MG63 (cell line): ENCODE measurements at regions not wholly inside any gene's neighbourhood (a gene's known extent, or its start where the extent isn't known, plus 50 kb on each side); places are given as distances from the start of the nearest gene placed in this dataset.

Experiments
- DNase-seq: peaks from one replicate; pipeline ENCODE4 v3.0.0-alpha.2; 2020
- H3K27me3 ChIP-seq: fragments of 250-450 bp; sonication (Bioruptor Pico); 2 replicates; pipeline ENCODE4 v1.5.1; 2020; ENCODE audit warnings: mild to moderate bottlenecking, moderate library complexity
- H3K36me3 ChIP-seq: fragments of 250-450 bp; sonication (Bioruptor Pico); 2 replicates; pipeline ENCODE4 v1.5.1; 2020; ENCODE audit warnings: mild to moderate bottlenecking, moderate library complexity
- H3K4me3 ChIP-seq: fragments of 250-450 bp; sonication (Bioruptor Pico); 2 replicates; pipeline ENCODE4 v1.5.1; 2020; ENCODE audit warnings: mild to moderate bottlenecking, moderate library complexity
- H3K9me3 ChIP-seq: fragments of 250-450 bp; sonication (Bioruptor Pico); 2 replicates; pipeline ENCODE4 v1.5.1; 2020; ENCODE audit warnings: mild to moderate bottlenecking, moderate library complexity

DNA sequence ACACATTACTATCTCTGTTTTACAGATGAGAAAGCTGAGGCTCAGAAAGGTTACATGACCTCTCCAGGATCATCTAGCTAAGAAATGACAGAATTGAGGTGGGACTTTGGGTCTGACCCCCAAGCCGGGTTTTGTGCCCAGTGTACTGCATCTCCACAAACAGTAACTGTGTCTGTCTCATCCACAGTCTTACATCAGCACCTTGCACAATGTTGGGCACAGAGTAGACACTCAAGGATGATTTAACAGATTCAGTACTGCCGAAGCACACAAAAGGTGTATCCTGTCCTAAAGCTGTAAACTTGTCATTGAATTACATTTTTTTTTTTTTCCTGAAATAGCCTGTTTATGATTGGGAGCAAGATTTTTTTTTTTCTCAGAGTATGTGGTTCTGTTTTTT is 84.8 kb downstream of the ADCYAP1 start:
- Histone ChIP-seq H3K36me3 (peaks cover 4% of the 10 kb centered on the region; the same call in 1 of the 2 replicates), H3K4me3 (no peak overlapping the region), H3K27me3 (no peaks in the 10 kb centered on the region), H3K9me3 (peaks cover 22% of the 10 kb centered on the region)
- no peak for DNase-seq

DNA sequence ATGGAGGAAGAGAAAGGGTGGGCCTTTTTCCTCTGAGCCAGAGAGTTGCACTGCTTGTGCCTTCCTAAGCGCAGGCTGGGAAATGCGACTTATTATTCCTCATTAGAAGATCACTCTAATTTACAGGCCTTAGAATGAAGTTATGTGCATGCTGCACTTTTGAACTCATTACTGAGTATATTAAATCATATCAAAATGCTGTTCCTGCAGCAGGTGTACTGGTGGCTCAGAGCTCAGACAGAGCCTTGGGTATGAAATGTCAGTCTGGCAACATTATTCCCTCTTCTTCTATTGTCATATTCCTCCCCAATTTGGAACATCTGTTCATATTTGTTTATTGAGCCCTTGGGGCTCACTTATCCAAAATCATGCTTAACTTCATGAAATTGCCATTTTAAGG is 85.5 kb downstream of the ADCYAP1 start:
- Histone ChIP-seq H3K4me3 (no peak overlapping the region), H3K27me3 (no peaks in the 10 kb centered on the region), H3K36me3 (peaks cover 4% of the 10 kb centered on the region; the same call in 1 of the 2 replicates), H3K9me3 (peaks cover 21% of the 10 kb centered on the region)
- DNase-seq: no peak

DNA sequence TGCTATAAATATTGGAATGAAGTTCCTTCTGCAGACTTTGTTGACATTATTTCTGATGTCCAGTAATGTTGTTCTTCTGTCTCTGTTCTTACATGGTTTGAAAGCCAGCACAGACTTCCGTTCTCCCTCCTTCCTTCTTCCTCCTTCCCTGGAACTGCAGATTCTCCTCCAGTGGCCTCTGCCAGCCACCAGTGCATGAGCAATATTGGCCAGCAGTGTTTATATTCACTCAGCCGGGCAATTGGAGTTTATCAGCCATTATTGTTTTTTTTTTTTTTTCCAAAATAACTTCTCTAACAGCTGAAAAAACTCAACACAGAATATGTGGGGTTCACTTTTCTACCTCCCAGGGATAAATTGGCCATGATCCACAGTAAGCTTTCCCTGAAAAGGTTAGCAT is 86.8 kb downstream of the ADCYAP1 start:
- no peaks in the 10 kb centered on the region for H3K27me3 ChIP-seq
- DNase-seq: peak; percentile 58
- peaks cover 21% of the 10 kb centered on the region for H3K9me3 ChIP-seq
- H3K4me3 ChIP-seq: no peak overlapping the region
- H3K36me3 ChIP-seq: peaks cover 7% of the 10 kb centered on the region

DNA sequence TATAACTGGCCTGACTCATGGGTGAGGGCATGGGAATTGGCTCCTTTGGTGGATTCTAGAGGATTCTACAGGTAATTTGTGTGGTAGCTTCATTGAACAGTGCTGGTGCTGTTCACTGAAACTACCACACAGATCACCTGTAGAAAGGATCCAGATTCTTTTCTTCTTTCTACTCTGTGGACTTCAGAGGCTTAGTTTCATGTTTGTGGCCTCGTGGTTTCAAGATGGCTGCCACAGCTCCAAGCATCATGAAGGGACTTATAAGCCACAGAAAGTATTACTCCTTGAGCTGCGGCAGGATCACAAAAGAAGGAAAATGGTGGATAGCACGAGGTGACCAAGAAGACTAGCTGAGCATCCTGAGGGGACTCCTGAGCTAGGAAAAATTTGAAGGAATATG is 88.9 kb downstream of the ADCYAP1 start:
- Histone ChIP-seq H3K9me3 (peaks cover 18% of the 10 kb centered on the region), H3K4me3 (no peak overlapping the region), H3K36me3 (peaks cover 12% of the 10 kb centered on the region), H3K27me3 (no peaks in the 10 kb centered on the region)
- DNase-seq: no peak

DNA sequence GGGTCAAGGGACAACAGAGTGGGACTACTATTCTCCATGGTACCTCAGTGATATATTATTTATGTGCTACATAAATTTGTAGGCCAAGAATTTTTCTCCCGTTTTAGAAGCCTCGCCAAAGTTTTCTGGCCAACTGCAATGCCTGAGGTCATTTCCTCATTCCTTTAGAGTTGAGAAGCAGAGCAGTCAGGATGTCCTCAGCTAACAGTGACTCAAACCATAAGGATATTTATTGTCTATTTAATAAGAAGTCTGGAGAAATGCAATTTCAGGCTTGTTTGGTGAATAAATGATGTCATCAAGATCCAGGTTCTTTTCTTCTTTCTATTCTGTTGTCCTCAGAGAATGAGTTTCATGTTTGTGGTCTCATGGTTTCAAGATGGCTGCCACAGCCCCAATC is 91.0 kb downstream of the ADCYAP1 start:
- Histone ChIP-seq H3K27me3 (no peaks in the 10 kb centered on the region), H3K4me3 (no peak overlapping the region), H3K36me3 (peaks cover 12% of the 10 kb centered on the region), H3K9me3 (peaks cover 18% of the 10 kb centered on the region)
- DNase-seq: peak; percentile 78

DNA sequence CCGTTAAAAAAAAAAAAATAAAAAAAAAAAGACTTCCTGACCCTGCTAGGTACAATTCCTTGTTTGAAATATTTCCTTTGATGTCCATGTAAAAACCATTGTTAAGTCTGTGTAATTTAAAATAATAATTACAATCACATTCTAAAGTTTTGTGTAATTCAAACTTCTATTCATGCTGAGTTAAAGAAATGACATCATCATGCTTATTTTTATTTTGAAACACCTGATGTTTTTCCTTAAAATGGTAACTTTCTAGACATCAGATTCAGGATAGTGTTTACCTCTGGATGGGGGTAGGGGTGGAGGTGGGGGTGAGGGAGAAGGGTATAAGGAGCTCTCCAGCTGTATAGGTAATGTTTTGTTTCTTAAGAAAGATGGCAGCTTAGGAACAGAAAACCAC is 92.8 kb downstream of the ADCYAP1 start:
- no peak overlapping the region for H3K4me3 ChIP-seq
- peaks cover 12% of the 10 kb centered on the region for H3K36me3 ChIP-seq
- H3K9me3 ChIP-seq: peaks cover 17% of the 10 kb centered on the region
- no peaks in the 10 kb centered on the region for H3K27me3 ChIP-seq
- no peak for DNase-seq

DNA sequence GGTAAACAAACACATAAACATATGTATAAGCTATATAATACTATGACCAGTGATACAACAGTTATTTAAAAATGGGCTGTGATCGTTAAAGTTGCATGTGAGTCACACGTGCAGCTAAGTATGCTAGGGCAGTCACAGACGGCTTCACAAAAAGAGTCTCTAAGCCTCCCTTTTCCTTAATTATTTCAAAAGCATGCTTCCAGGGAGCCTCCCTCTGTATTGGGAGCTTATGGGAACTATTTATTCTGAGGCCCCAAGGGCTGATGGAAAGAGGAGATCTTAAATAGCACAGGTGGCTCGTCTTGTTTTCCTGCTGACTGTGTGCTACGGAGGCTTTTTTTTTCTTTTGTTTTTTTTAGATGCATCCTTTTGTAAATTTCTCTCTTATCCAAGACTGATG is 94.3 kb downstream of the ADCYAP1 start:
- no peak for DNase-seq
- Histone ChIP-seq H3K9me3 (peaks cover 8% of the 10 kb centered on the region), H3K36me3 (peaks cover 8% of the 10 kb centered on the region), H3K4me3 (no peak overlapping the region), H3K27me3 (no peaks in the 10 kb centered on the region)

DNA sequence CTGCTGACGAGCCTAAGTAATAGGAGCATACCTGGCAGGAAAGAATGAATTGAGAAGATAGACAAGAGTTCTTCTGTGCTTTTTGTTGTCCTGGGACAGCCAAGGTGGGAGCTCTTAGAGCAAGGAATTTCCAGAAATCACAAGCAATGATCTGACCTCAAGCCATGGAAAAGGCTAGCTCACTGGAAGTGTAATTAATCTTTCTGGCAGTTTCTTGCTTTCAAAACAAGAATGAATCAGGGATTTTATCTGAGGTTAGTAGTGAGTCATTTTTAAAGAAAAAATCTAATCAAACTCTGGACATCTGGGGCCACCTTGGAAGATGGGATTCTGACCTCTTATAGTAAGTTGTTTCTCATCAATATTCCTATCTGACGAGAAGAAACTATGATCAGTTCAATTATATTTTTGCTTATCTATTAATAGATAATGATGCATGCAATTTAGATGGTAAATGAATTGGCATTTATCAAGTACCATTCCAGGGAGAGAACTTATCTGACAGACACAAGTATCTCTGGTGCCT is 98.0 kb downstream of the ADCYAP1 start:
- Histone ChIP-seq H3K27me3 (no peaks in the 10 kb centered on the region), H3K9me3 (peaks cover 4% of the 10 kb centered on the region; the same call in 1 of the 2 replicates), H3K4me3 (no peak overlapping the region), H3K36me3 (no peaks in the 10 kb centered on the region)
- DNase-seq: no peak

DNA sequence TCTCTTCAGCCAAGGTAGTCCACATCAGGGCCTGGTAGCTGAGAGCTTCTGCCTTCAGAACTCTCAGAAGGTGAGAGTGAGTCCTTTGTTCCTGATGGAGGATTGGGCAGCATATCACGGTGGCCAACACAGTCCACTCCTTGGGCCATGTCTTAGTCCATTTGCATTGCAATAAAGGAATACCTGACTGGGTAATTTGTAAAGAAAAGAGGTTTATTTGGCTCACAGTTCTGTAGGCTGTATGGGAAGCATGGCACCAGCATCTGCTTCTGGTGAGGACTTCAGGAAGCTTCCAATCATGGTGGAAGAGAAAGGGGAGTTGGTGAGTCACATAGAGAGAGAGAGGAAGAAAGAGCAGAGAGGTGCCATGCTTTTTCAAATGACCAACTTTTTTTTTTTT is 98.8 kb downstream of the ADCYAP1 start:
- no peaks in the 10 kb centered on the region for H3K27me3 ChIP-seq
- H3K36me3 ChIP-seq: no peaks in the 10 kb centered on the region
- DNase-seq: no peak
- peaks cover 4% of the 10 kb centered on the region; the same call in 1 of the 2 replicates for H3K9me3 ChIP-seq
- no peak overlapping the region for H3K4me3 ChIP-seq

DNA sequence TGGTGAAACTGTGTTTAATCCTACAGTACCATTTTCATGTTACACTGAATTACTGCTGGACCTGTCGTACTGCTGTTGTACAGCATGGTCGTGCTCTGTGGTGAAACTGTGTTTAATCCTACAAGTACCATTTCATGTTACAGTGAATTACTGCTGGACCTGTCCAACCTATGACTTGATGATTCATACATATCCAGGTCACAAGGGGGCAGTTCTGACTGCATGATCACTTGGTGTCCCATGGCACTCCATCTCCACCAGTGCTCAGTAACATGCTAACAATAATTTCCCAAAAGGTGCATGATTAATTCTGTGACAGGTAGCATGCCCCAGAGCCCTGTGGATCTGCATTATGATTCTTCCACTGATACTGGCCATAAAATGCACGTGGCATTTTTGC is 101.6 kb downstream of the ADCYAP1 start:
- peaks cover 4% of the 10 kb centered on the region; the same call in 1 of the 2 replicates for H3K9me3 ChIP-seq
- no peaks in the 10 kb centered on the region for H3K27me3 ChIP-seq
- DNase-seq: no peak
- no peak overlapping the region for H3K4me3 ChIP-seq
- no peaks in the 10 kb centered on the region for H3K36me3 ChIP-seq

DNA sequence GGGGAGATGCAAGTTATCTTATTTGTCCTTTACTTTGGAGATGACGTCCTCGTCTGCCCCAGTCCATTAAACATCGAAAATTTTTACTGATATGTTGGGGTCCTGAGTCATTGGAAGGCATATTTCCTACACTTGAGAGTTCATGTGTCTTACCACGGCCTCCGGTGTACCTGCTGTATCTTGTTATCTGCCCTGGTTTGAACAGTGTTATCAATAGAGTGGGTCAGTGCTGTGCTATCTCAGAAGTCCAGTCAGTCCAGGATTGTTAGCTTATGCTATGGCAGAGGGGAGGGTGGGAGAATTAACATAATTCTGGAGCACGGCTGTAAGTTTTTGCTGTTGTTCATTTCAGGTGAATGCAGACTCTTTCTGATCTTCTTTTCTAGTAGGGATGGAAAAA is 102.3 kb downstream of the ADCYAP1 start:
- Histone ChIP-seq H3K36me3 (no peaks in the 10 kb centered on the region), H3K27me3 (no peaks in the 10 kb centered on the region), H3K9me3 (peaks cover 4% of the 10 kb centered on the region; the same call in 1 of the 2 replicates), H3K4me3 (no peak overlapping the region)
- DNase-seq: no peak

DNA sequence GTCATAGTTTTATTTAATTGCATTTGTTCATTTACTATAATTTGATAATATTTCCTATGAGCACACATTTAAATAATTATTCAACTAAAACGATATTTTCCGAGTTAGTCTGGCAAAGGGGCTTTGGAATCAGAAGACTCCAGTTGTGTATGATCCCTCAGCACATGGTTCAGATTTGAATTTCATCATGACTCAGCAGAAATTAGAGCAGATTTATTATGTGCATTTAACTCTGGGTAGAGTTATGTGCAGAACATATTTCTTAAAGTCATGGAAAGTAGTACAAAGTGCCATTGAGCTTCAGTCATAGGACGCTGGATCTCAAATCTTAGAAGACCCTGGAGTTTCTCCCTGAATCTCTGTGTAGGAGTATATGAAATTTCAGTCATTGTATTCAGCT is 106.7 kb downstream of the ADCYAP1 start:
- Histone ChIP-seq H3K36me3 (no peaks in the 10 kb centered on the region), H3K4me3 (no peak overlapping the region), H3K27me3 (no peaks in the 10 kb centered on the region), H3K9me3 (no peaks in the 10 kb centered on the region)
- no peak for DNase-seq

DNA sequence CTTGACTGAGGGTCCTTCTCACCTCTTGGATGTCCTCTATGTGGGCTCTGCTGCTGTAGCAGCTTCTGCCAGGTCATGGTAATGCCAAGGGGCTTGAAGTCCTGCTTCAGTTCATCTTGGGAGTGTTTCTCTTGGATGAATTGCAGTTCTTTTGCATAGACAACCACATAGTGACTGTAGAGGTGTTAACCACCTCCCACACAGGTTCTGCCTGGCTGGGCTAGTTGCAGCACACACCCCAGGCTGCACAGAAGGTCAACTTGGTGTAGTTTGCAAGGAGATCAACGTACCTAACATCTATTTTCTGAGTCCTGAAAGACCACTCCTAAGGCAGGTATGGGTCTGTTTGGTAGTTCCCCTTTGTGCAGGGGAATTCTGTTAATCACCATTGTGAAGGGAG is 108.1 kb downstream of the ADCYAP1 start:
- no peak for DNase-seq
- H3K4me3 ChIP-seq: no peak overlapping the region
- no peaks in the 10 kb centered on the region for H3K9me3 ChIP-seq
- no peaks in the 10 kb centered on the region for H3K36me3 ChIP-seq
- H3K27me3 ChIP-seq: no peaks in the 10 kb centered on the region

DNA sequence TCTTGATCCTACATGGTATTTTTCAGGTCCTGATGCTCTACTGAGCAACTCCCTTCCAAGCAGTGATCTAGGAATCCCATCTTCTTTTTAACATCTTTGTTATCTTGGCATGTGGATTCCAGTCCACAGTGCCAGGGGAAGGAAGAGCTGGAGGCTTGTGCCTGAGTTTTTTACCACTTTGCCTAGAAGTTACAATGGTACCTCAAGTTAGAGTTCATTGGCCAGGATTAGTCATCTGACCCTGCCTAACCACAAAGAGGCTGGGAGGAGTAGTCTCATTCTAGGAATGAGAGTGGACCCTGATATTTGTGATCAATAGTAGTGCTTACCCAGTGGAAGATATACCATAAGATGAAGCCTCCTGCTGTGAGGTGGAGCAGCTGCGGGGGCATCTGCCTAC is 109.3 kb downstream of the ADCYAP1 start:
- H3K27me3 ChIP-seq: no peaks in the 10 kb centered on the region
- no peaks in the 10 kb centered on the region for H3K9me3 ChIP-seq
- no peak for DNase-seq
- no peak overlapping the region for H3K4me3 ChIP-seq
- no peaks in the 10 kb centered on the region for H3K36me3 ChIP-seq

DNA sequence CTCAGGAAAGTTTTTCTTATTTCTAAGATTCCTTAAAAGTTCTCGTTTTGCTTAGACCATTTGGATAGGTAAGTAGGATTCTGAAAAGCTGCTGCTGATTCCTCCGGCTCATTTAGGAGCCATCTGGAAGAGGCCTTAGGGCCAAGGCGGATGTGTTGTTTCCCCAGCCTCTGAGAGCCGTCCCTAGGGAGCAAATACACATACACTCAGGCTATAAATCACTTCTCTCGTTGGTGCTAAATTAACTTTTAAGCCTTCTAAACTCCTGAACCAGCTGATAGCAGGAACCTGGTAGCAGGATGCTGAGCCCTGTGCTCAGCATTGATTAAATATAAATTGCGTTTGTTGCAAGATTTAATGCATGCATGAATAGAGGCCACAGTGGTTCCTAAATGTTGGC is 109.8 kb downstream of the ADCYAP1 start:
- no peak for DNase-seq
- no peak overlapping the region for H3K4me3 ChIP-seq
- no peaks in the 10 kb centered on the region for H3K9me3 ChIP-seq
- H3K36me3 ChIP-seq: no peaks in the 10 kb centered on the region
- H3K27me3 ChIP-seq: no peaks in the 10 kb centered on the region

DNA sequence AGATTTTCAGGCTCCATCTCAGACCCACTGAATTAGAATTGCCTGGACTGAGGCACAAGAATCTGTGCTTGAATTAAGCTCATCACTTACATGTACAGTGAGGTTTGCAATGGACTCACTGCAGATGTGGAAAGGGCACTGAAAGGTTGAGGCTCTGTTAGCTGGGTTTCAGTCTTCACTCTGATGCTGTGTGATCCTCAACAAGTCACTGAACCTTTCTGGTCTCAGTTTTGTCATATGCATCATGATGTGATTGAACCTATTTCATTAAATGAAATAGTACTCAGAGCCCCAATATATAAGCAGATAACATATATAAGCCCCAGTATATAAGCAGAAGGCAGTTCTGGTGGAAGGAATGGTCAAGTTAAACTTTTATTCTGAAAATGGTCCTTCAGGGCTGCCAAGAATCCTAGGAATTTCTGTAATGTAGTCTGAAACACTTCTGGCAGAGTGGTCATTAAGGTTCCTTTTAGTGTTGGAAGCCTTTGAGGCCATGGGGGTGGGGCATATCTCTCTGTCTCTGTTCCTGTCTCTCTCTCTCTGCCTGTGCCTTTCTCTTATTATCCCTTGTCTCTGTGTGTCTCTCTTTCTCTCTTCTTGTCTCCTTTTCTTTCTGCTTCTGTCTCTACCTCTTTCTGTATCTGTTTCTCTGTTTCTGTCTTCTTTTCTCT is 110.4 kb downstream of the ADCYAP1 start:
- Histone ChIP-seq H3K36me3 (no peaks in the 10 kb centered on the region), H3K4me3 (no peak overlapping the region), H3K9me3 (no peaks in the 10 kb centered on the region), H3K27me3 (no peaks in the 10 kb centered on the region)
- DNase-seq: peak; percentile 59

DNA sequence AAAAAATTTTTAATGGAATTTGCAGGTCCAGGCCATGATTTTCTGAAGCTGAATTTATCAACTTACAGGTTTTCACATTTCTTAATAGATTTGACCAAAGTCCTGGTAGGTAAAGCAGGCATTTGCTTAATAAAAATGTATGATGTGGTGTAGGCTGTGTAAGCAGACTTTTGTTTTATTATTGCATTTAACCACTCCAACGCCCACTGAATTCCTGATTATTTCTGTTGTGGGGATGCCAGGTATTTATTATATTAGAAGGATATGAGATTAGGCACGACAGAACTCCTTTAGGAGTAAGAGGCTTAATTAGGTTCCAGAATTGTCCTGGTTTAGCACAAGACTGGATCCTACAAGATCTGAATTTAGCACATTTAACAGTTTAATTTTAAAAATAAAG is 111.1 kb downstream of the ADCYAP1 start:
- Histone ChIP-seq H3K27me3 (no peaks in the 10 kb centered on the region), H3K9me3 (no peaks in the 10 kb centered on the region)
- DNase-seq: no peak

DNA sequence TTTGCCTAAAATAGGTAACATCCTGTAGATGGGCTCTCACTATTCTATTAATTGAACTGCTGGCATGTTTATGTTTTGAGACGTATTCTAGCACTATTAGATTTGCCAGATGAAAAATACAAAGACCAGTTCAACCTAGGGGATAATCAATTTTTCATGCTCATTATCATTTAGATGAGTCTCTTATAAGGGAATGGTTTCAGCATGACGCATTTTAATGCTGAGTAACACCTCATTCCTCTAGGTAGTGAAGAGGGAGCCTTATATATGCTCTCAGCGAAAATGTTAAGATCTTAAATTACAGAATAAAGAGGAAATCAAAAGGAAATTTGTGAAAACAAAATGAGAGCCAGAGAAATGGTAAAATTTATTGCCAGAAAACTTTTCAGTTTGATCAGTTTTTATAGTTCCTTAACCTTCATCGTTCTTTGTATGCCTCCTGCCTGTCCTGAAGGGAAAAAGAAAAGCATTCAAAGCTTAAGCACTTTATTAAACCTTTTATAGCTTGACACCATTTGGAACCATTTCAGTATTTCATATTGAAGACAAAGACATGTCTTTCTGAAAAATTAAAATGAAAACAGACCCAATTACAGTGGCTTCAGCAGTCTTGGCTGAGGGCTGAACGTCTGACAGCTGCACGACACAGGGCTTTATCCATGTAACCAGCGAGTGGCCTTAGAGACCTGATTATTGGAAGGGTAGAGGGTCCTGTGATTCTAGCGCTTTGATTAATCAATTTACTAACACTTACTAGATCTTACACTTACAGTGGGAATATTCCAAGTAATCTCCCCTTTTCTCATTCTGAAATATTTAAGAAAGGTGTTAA is 112.8 kb downstream of the ADCYAP1 start:
- H3K4me3 ChIP-seq: no peak overlapping the region
- DNase-seq: no peak
- no peaks in the 10 kb centered on the region for H3K27me3 ChIP-seq
- H3K36me3 ChIP-seq: no peaks in the 10 kb centered on the region
- no peaks in the 10 kb centered on the region for H3K9me3 ChIP-seq

More for the DNA sequence above, 111.1 kb downstream of the ADCYAP1 start:
- Histone ChIP-seq H3K4me3 (no peak overlapping the region), H3K36me3 (no peaks in the 10 kb centered on the region)
